ENCODE measurements at regions not wholly inside any gene's neighbourhood (a gene's known extent, or its start where the extent isn't known, plus 50 kb on each side); places are given as distances from the start of the nearest gene placed in this dataset.

DNA sequence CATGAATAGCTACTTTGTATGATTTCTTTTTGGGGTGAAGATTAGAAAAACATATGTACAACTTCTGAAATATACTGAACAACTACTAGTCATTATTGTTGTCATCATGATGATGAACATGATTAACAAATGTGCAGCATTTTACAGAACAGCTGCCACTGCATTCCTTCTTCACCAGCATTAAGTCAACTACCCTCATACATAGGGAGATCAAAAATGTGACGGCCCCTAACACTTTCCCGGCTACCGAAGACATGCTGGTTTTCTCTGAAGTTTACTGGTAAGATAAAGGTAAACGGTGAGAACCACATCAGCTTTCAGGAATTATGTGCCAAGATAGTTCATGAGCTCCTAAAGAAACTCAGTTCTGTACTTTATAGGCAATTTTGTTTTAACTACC is 121.0 kb upstream of the LRATD1 start:
- no peak for DNase-seq

- no peak for DNase-seq
These were observed 118.6 kb upstream of the LRATD1 start for GRCh38 chr2:14513903-14514302.

DNA sequence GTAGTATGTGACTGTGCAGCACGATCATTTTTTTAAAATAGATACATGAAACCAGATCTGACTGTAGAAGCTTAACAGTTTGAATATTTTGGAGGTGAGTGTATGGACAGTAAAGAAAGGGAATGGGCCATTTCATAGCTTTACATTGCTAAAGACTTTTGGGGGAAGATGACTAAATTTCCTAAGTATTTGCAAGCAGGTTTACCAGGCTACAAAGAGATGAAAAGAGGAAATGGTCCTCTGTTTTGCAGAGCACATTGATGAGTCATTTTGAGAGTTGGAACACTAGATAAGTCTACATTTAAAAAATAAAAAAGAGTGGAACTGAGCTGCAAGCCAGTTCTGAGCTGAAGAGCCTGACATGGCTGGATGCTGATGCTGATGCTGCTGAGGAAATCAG is 115.7 kb upstream of the LRATD1 start:
- DNase-seq: no peak

GRCh38 chr2:14517731-14518130 is 114.8 kb upstream of the LRATD1 start:
- no peak for DNase-seq

GRCh38 chr2:14520385-14520945 is 112.1 kb upstream of the LRATD1 start:
- DNase-seq: no peak

DNA sequence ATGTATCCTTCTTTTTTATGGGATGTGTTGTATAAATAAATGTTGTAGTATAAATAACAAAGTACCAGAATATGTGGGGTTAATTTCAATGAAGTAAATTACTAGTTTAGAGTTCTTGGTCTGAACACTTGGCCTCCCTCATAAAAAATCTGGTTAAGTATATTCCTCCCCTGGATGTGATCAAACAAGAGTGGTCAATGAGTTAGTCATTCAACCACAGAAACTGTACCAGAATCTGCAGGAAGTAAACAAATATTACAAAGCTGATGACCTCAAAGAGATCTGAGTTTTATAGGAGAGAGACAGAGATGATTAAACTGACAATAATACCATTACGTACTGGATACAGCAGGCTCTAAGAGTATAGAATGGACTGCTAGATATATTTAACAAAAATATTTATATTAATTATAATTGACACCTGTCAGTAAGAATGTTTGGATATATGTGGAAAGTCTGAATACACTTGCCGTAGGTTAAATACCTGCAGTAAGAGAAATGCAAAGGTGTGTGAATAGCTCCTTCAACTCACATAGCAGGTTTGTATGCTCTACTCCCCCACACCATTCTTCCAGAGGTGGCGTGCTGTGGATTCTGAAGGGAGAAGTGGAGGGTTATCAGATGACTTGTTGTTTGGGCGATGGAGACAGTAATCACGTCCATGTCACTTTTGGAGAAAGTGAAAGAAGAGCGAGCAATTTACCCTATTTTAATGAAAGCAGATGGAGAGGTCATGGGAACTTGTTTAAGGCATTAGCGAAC is 108.3 kb upstream of the LRATD1 start:
- no peak for DNase-seq

GRCh38 chr2:14524803-14525080 is 107.8 kb upstream of the LRATD1 start:
- no peak for DNase-seq

DNA sequence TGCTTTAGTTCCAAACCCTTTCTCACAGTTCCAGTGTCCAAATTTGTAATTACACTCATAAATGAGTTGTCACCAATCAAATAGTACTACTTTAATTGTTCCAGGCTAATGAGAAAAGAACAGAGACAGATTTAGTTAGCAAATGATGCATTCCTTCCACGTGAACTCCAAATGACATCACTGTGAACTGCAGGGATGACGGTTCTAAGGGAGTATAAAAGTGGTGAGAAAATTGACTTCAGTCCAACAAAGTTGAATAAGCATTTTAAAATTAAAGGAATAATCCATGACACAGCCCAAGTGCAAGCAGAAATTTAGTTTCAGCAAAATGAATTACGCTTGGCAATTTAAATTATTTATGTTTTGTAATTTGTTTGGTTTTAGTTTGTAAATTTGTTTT is 102.0 kb upstream of the LRATD1 start:
- DNase-seq: no peak

DNA sequence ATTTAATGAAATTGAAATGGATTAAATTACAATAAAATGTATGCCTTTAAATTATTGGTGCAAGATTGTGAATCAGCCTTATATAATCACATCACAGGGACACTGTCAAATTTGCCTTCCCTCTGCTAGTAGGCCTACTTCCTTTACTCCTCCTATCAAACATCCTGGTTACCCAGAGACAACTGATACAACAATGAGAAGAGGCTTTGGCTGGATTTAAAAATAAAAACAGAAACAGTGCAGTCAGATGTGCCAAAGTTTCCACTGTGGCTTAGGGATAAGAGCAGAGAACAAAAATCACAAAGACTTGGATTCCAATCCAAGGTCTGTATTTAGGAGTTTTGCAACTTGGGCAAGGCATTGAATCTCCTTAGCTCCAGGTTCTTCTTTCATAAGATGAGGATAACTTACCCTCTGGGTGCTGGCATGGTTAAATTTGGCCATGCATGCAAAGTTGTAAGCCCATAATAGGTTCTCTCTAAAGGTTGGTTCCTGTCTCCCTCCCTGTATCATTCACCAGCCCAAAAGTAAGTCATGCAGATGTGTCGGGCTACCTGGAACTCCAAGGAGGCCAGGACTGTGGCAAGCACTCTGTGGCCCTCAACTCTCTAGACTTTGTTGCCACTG is 99.3 kb upstream of the LRATD1 start:
- no peak for DNase-seq

- no peak for DNase-seq
These were observed 97.4 kb upstream of the LRATD1 start for GRCh38 chr2:14535156-14535555.

DNA sequence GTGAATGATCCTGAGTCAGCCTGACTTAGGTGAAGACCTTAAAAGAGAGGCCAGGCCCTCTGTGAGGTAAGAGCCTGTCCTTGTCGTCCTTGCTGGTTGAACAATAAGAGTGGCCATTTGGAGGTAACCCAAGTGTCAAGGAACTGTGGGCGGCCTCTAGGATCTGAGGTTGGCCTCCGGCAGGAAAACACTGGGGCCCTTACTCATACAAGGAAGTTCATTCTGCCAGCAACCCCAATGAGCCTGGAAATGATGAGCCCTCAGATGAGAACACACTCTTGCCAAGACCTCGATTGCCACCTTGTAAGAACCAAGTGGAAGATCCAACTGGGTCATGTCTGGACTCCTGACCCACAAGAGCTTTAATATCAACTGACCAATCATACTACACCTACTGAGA is 95.5 kb upstream of the LRATD1 start:
- DNase-seq: no peak

GRCh38 chr2:14540015-14540414 is 92.5 kb upstream of the LRATD1 start:
- no peak for DNase-seq

DNA sequence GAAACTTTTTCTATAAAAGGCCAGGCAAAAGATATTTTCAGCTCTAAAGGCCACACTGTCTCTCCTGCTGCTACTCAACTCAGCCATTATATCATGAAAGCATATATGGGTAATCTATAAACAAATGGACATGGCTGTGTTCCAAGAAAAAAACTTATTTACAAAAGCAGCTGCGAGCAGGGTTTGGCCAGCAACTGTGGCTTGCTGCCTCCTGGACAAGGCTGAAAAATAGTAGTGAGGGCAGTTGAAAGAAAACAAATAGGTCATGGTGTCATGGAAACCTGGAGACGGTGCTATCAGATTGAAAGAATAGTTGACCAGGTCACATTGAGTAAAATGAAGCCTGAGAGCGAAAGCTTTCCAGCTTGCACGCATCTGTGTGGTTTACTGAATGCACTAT is 89.2 kb upstream of the LRATD1 start:
- no peak for DNase-seq

- DNase-seq: no peak
These were observed 88.3 kb upstream of the LRATD1 start for GRCh38 chr2:14544247-14544646.

GRCh38 chr2:14547830-14548229 is 84.7 kb upstream of the LRATD1 start:
- no peak for DNase-seq

- no peak for DNase-seq
These were observed 81.9 kb upstream of the LRATD1 start for GRCh38 chr2:14550658-14551057.

DNA sequence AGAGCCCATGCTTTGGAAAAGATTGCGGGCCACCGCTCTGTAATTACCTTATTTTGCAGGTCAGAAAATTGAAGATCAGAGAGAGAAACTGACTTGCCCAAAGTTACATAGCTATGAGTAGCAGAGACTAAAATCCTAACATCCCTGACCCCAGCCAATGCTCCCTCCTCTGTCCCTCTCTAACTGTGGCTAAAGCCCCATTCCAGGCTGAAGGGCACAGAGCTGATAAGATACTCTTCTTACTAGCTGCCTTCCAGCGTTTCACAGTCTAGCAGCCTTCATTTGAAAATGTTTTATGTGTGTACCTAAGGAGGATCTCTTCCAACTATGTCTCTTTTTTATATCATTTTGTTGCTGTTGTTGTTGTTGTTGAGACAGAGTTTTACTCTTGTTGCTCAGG is 81.4 kb upstream of the LRATD1 start:
- DNase-seq: no peak

GRCh38 chr2:14552286-14552685 is 80.2 kb upstream of the LRATD1 start:
- DNase-seq: no peak

- no peak for DNase-seq
These were observed 79.7 kb upstream of the LRATD1 start for GRCh38 chr2:14552818-14553217.

- DNase-seq: no peak
These were observed 77.5 kb upstream of the LRATD1 start for GRCh38 chr2:14554849-14555545.

DNA sequence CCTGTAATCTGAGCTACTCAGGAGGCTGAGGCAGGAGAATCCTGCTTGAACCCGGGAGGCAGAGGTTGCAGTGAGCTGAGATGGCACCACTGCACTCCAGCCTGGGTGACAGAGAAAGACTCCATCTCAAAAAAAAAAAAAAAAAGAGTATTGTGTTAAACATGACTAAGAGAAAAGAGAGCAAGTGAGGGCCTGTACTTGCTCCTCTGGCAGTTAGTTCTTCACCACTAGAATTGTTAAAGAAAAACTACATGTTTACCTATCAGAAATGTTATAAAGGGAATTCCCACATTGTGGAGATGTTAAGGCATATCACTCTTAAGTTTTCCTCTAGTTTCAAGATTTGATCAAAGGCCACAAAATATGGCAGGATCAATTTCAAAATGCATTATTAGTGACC is 75.4 kb upstream of the LRATD1 start:
- DNase-seq: no peak

GRCh38 chr2:14557916-14558315 is 74.6 kb upstream of the LRATD1 start:
- no peak for DNase-seq

DNA sequence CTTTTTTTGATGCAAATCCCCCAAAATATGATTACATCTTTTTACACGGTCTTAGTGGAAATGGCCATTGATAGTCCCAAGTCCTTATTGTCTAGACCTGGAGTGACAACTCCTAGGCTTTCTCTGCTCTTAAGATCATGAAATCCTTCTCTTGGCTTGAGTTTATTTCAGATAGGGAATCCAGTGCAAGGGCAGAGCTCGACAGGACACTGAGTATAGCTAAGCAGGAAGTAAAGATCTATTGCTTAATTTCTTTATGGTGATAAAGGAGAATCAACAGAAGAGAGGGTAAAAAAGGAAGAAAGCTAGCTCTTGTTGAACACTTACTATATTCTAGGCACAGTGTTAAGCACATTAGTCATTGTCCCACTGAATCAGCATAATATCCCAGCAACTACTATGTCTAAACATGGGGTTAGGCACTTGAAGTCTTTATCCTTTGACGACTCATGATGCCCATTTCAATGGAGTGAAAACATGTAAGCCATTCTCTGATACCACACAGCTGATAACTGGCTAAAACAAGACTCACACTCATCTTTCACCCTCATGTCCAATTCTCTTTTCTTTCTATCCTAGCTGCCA is 74.1 kb upstream of the LRATD1 start:
- DNase-seq: no peak

- DNase-seq: no peak
These were observed 71.8 kb upstream of the LRATD1 start for GRCh38 chr2:14560716-14561115.

Measured in activated T-cell treated with anti-CD3 and anti-CD28 coated beads, Interleukin-2, amount 50 U/mL, for 1 hour (primary cell).